NCI-H1105 treated with DMSO at 0.1 percent for 48 hours (cell line): ENCODE measurements at regions not wholly inside any gene's neighbourhood (a gene's known extent, or its start where the extent isn't known, plus 50 kb on each side); places are given as distances from the start of the nearest gene placed in this dataset.

Experiments used
- DNase-seq: peaks from one replicate; lab custom pipeline; 2025; lab: John Stamatoyannopoulos, UW

GRCh38 chr4:110778521-110778920 is 155.6 kb upstream of the PITX2 start:
- DNase-seq = no peak

- DNase-seq = no peak
Observed at GRCh38 chr4:110780538-110780937, 157.7 kb upstream of the PITX2 start.

- no peak for DNase-seq
Observed at GRCh38 chr4:110781944-110782343, 159.1 kb upstream of the PITX2 start.

GRCh38 chr4:110787109-110787508 is 164.2 kb upstream of the PITX2 start:
- no peak for DNase-seq

GRCh38 chr4:110787707-110788106 is 164.8 kb upstream of the PITX2 start:
- no peak for DNase-seq

GRCh38 chr4:110788302-110788701 is 165.4 kb upstream of the PITX2 start:
- no peak for DNase-seq

GRCh38 chr4:110792036-110792435 is 169.2 kb upstream of the PITX2 start:
- DNase-seq = no peak

GRCh38 chr4:110793381-110793801 is 170.5 kb upstream of the PITX2 start:
- no peak for DNase-seq

GRCh38 chr4:110793890-110794554 is 171.1 kb upstream of the PITX2 start:
- DNase-seq = no peak

GRCh38 chr4:110795971-110796370 is 173.1 kb upstream of the PITX2 start:
- no peak for DNase-seq

- no peak for DNase-seq
Observed at GRCh38 chr4:110797486-110797885, 174.6 kb upstream of the PITX2 start.

GRCh38 chr4:110798687-110799086 is 175.8 kb upstream of the PITX2 start:
- no peak for DNase-seq

GRCh38 chr4:110799211-110799610 is 176.3 kb upstream of the PITX2 start:
- DNase-seq = no peak

GRCh38 chr4:110801591-110801990 is 178.7 kb upstream of the PITX2 start:
- no peak for DNase-seq

GRCh38 chr4:110808351-110808878 is 185.5 kb upstream of the PITX2 start:
- no peak for DNase-seq

- DNase-seq = no peak
Observed at GRCh38 chr4:110815950-110816349, 193.1 kb upstream of the PITX2 start.

GRCh38 chr4:110816367-110816766 is 193.5 kb upstream of the PITX2 start:
- no peak for DNase-seq

GRCh38 chr4:110821186-110821585 is 198.3 kb upstream of the PITX2 start:
- no peak for DNase-seq

GRCh38 chr4:110823251-110823650 is 200.4 kb upstream of the PITX2 start:
- no peak for DNase-seq

- DNase-seq = no peak
Observed at GRCh38 chr4:110824344-110824743, 201.5 kb upstream of the PITX2 start.

GRCh38 chr4:110826656-110827055 is 203.8 kb upstream of the PITX2 start:
- DNase-seq = no peak

- no peak for DNase-seq
Observed at GRCh38 chr4:110830461-110830860, 207.6 kb upstream of the PITX2 start.

- DNase-seq = no peak
Observed at GRCh38 chr4:110837896-110838450, 215.1 kb upstream of the PITX2 start.

GRCh38 chr4:110840221-110840654 is 217.4 kb upstream of the PITX2 start:
- DNase-seq = no peak
